RWPE1 (cell line): ENCODE measurements at regions not wholly inside any gene's neighbourhood (a gene's known extent, or its start where the extent isn't known, plus 50 kb on each side); places are given as distances from the start of the nearest gene placed in this dataset.

Experiments used
- CTCF ChIA-PET: fragments of 350-600 bp; sonication (Branson Sonifier 250); formaldehyde crosslinking; extraction: SDS; loops from one replicate; lab custom pipeline; 2021; lab: Yijun Ruan, JAX
- POLR2A ChIA-PET: fragments of 400-600 bp; formaldehyde crosslinking; extraction: SDS; loops from one replicate; lab custom pipeline; 2020; ENCODE audit warnings: antibody characterized with exemption; ENCODE audit not compliant: low non-redundant PET; lab: Yijun Ruan, JAX
- DNase-seq: peaks from one replicate; pipeline ENCODE4 v3.0.0; 2012; ENCODE audit warnings: low spot score
- H3K27ac ChIP-seq: fragments of 450-650 bp; 2 replicates; pipeline ENCODE4 v1.5.1; 2017
- TF ChIP-seq, protein P1 (sequence below): fragments of 450-650 bp; conservative IDR thresholded peaks from 2 replicates; pipeline ENCODE4 v1.5.1; 2017; ENCODE audit warnings: low read depth, mild to moderate bottlenecking

- CTCF ChIA-PET = interaction anchor here (0.6 to 5.2 kb wide), 10 partner anchors 12 to 586 kb away, joined by 3 to 44 read pairs (median 4); no protein-coding TSS in a partner anchor
- POLR2A ChIA-PET = no interaction called here
- TF ChIP-seq, protein P1, sequence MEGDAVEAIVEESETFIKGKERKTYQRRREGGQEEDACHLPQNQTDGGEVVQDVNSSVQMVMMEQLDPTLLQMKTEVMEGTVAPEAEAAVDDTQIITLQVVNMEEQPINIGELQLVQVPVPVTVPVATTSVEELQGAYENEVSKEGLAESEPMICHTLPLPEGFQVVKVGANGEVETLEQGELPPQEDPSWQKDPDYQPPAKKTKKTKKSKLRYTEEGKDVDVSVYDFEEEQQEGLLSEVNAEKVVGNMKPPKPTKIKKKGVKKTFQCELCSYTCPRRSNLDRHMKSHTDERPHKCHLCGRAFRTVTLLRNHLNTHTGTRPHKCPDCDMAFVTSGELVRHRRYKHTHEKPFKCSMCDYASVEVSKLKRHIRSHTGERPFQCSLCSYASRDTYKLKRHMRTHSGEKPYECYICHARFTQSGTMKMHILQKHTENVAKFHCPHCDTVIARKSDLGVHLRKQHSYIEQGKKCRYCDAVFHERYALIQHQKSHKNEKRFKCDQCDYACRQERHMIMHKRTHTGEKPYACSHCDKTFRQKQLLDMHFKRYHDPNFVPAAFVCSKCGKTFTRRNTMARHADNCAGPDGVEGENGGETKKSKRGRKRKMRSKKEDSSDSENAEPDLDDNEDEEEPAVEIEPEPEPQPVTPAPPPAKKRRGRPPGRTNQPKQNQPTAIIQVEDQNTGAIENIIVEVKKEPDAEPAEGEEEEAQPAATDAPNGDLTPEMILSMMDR = peak; percentile 63
- DNase-seq = peak; percentile 46
- H3K27ac ChIP-seq = peak overlapping the region; percentile 32; the same call in 1 of the 2 replicates
Measured at GRCh38 chr14:36069535-36069900, 107.0 kb downstream of the PTCSC3 start.

DNA sequence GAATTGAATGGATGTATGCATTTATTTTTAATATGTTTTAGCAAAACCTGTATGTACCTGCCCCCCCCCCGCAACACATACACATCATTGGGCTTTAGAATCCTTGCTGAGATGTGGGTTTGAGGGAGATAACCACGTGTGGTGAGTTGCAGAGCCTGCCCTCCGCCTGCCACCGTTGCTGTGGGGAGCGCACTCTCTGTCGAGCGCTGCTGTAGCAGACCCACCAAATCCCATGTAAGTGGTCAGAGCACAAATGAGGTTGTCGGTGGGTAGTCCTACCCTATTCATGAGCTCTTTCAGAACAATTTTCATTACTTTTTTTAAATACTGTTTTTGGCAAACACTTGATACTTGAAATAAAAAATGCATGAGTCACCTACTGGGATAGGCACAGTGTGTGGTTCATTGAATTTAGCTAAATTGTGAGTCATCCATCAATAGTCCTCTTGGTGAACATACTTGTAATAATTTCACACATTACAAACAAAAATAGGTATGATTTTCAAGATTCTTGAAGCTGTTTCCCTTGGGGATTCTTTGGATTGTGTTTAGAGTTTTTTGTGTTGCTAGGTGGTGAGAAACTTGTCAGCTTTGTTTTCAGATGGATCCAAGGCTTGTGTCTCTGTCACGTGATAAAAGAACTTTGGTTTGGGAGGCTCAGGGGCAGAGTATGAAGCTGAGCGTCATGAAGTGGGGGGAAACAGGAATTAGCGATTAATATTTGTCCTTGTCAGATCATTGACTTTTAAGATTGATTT is 107.6 kb downstream of the PTCSC3 start:
- ChIA-PET POLR2A (no interaction called here), CTCF (interaction anchor here (0.7 to 5.2 kb wide), 5 partner anchors 13 to 305 kb away, joined by 3 to 44 read pairs (median 7); no protein-coding TSS in a partner anchor)
- H3K27ac ChIP-seq = peak overlapping the region; percentile 65; the same call in 1 of the 2 replicates
- DNase-seq = peak; percentile 77
- TF ChIP-seq, protein P1 = no peak

GRCh38 chr14:36067428-36068187 is 108.9 kb downstream of the PTCSC3 start:
- POLR2A ChIA-PET = no interaction called here
- no peak for DNase-seq
- CTCF ChIA-PET = interaction anchor here (0.6 to 5.2 kb wide), 5 partner anchors 58 to 469 kb away, joined by 3 to 44 read pairs (median 3); no protein-coding TSS in a partner anchor
- TF ChIP-seq, protein P1 = no peak
- H3K27ac ChIP-seq = no peak overlapping the region

GRCh38 chr14:36066636-36067035 is 109.9 kb downstream of the PTCSC3 start:
- peak; percentile 41 for DNase-seq
- TF ChIP-seq, protein P1 = no peak
- ChIA-PET CTCF (interaction anchor here (0.6 kb wide), 1 partner anchor 59 kb away, joined by 9 read pairs; no protein-coding TSS in a partner anchor), POLR2A (no interaction called here)
- no peak overlapping the region for H3K27ac ChIP-seq

DNA sequence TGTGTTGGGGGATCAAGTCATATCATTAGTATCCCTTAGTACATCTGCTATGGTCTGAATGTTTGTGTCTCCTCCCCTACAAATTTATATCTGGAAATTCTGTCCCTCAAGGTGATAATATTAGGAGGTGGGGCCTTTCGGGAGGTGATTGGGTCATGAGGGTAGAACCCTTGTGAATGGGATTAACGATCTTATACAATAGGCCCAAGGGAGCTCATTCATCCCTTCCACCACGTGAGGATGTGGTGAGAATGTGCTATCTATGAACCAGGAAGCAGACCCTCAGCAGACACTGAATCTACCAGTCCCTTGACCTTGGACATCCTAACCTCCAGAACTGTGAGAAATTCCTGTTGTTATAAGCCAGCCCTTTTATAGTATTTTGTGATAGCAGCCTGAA is 110.7 kb downstream of the PTCSC3 start:
- H3K27ac ChIP-seq = no peak overlapping the region
- TF ChIP-seq, protein P1 = no peak
- DNase-seq = no peak
- ChIA-PET POLR2A (no interaction called here), CTCF (no interaction called here)

- ChIA-PET CTCF (no interaction called here), POLR2A (no interaction called here)
- H3K27ac ChIP-seq = no peak overlapping the region
Measured at GRCh38 chr14:36059531-36059930, 117.0 kb downstream of the PTCSC3 start.

More at GRCh38 chr14:36059531-36059930, 117.0 kb downstream of the PTCSC3 start:
- TF ChIP-seq, protein P1 = no peak
- DNase-seq = no peak
